CD4-positive, alpha-beta T cell treated with Interferon gamma for 1 hour (primary cell): ENCODE measurements at regions not wholly inside any gene's neighbourhood (a gene's known extent, or its start where the extent isn't known, plus 50 kb on each side); places are given as distances from the start of the nearest gene placed in this dataset.

ENCODE experiments used
- DNase-seq: peaks from one replicate; pipeline ENCODE4 v3.0.0-alpha.2; 2020

GRCh38 chr14:94953541-94954260 is 183.8 kb upstream of the GSC start:
- DNase-seq: no peak

GRCh38 chr14:94952097-94952496 is 182.2 kb upstream of the GSC start:
- DNase-seq: no peak

- DNase-seq: peak; percentile 3
These were observed 176.3 kb upstream of the GSC start for GRCh38 chr14:94946244-94946643.

- DNase-seq: peak; percentile 62
These were observed 175.7 kb upstream of the GSC start for GRCh38 chr14:94945615-94946014.

GRCh38 chr14:94944636-94945258 is 174.8 kb upstream of the GSC start:
- DNase-seq: no peak

- DNase-seq: no peak
These were observed 172.7 kb upstream of the GSC start for GRCh38 chr14:94942601-94943000.

- DNase-seq: no peak
These were observed 171.4 kb upstream of the GSC start for GRCh38 chr14:94941311-94941710.

GRCh38 chr14:94940263-94940993 is 170.5 kb upstream of the GSC start:
- DNase-seq: no peak

- DNase-seq: no peak
These were observed 168.1 kb upstream of the GSC start for GRCh38 chr14:94938016-94938415.

- no peak for DNase-seq
These were observed 167.2 kb upstream of the GSC start for GRCh38 chr14:94936901-94937685.

GRCh38 chr14:94936401-94936892 is 166.5 kb upstream of the GSC start:
- DNase-seq: no peak

- no peak for DNase-seq
These were observed 165.9 kb upstream of the GSC start for GRCh38 chr14:94935706-94936300.

- DNase-seq: no peak
These were observed 164.4 kb upstream of the GSC start for GRCh38 chr14:94934276-94934810.

GRCh38 chr14:94933486-94933885 is 163.6 kb upstream of the GSC start:
- DNase-seq: no peak

GRCh38 chr14:94932589-94932988 is 162.7 kb upstream of the GSC start:
- no peak for DNase-seq

- no peak for DNase-seq
These were observed 160.8 kb upstream of the GSC start for GRCh38 chr14:94930690-94931089.

- DNase-seq: no peak
These were observed 159.4 kb upstream of the GSC start for GRCh38 chr14:94929354-94929753.

- DNase-seq: no peak
These were observed 156.3 kb upstream of the GSC start for GRCh38 chr14:94926176-94926575.

GRCh38 chr14:94925416-94926173 is 155.7 kb upstream of the GSC start:
- no peak for DNase-seq

- no peak for DNase-seq
These were observed 154.3 kb upstream of the GSC start for GRCh38 chr14:94924189-94924588.

GRCh38 chr14:94923786-94924185 is 153.9 kb upstream of the GSC start:
- DNase-seq: no peak
